Colonic mucosa (tissue), 4 donors: ENCODE measurements at regions not wholly inside any gene's neighbourhood (a gene's known extent, or its start where the extent isn't known, plus 50 kb on each side); places are given as distances from the start of the nearest gene placed in this dataset.

Experiments used
- DNase-seq: peaks from one replicate; pipeline ENCODE4 v3.0.0-alpha.2; 2020
- H3K27ac ChIP-seq: fragments of 200-600 bp; one replicate; pipeline ENCODE4 v1.8.0; 2021
- H3K27me3 ChIP-seq: fragments of 200-600 bp; one replicate; pipeline ENCODE4 v1.8.0; 2021
- H3K36me3 ChIP-seq: fragments of 200-600 bp; one replicate; pipeline ENCODE4 v1.8.0; 2021
- H3K4me1 ChIP-seq: fragments of 200-600 bp; one replicate; pipeline ENCODE4 v1.8.0; 2021; ENCODE audit warnings: mild to moderate bottlenecking
- H3K4me3 ChIP-seq: fragments of 200-600 bp; one replicate; pipeline ENCODE4 v1.8.0; 2021
- H3K9ac ChIP-seq, 2 donors: one replicate each; pipeline ENCODE4 v1.7.0; 2013; ENCODE audit warnings: control low read depth in 2 of 2, low read depth in 2 of 2, low read length in 2 of 2
- H3K9me3 ChIP-seq: fragments of 200-600 bp; one replicate; pipeline ENCODE4 v1.8.0; 2021
- CTCF ChIP-seq: fragments of 200-600 bp; IDR thresholded peaks from one replicate; pipeline ENCODE4 v1.8.0; 2022; ENCODE audit warnings: antibody characterized with exemption, mild to moderate bottlenecking
- intact Hi-C: fragments of 100-400 bp; cut with DNase I; formaldehyde crosslinking; loops from one replicate; pipeline ENCODE4 v1.14.1; 2022
- donor health status: healthy.
- donor health status: DM: no; HTN: no; CAD: no.
- donor health status: DM: no; HTN: no; CAD: no.

DNA sequence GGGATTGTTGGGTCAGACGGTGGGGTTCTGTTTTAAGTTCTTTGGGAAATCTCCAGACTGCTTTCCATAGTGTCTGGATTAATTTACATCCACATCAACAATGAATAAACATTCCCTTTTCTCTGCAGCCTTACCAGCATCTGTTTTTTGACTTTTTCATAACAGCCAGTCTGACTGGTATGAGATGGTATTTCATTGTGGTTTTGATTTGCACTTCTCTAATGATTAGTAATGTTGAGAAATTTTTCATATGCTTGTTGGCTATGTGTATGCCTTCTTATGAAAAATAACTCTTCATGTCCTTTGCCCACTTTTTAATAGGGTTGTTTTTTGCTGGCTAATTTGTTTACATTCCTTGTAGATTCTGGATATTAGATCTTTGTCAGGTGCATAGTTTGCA is 140.8 kb upstream of the CNTN1 start:
- H3K4me3 ChIP-seq, result no peak overlapping the region
- H3K27ac ChIP-seq, result no peak overlapping the region
- no peaks in the 10 kb centered on the region for H3K36me3 ChIP-seq
- DNase-seq, result no peak
- H3K27me3 ChIP-seq, result no peaks in the 10 kb centered on the region
- no peak for TF ChIP-seq CTCF
- H3K4me1 ChIP-seq, result no peaks in the 10 kb centered on the region
- intact Hi-C loops, result no loop called here
- no peaks in the 10 kb centered on the region for H3K9me3 ChIP-seq
- no peak overlapping the region for H3K9ac ChIP-seq

- Histone ChIP-seq H3K36me3 (no peaks in the 10 kb centered on the region), H3K9ac (no peak overlapping the region), H3K27me3 (no peaks in the 10 kb centered on the region), H3K4me1 (no peaks in the 10 kb centered on the region), H3K9me3 (no peaks in the 10 kb centered on the region), H3K27ac (no peak overlapping the region), H3K4me3 (no peak overlapping the region)
- no peak for TF ChIP-seq CTCF
- DNase-seq, result no peak
- intact Hi-C loops, result no loop called here
These were observed 139.4 kb upstream of the CNTN1 start for GRCh38 chr12:40552868-40553267.

DNA sequence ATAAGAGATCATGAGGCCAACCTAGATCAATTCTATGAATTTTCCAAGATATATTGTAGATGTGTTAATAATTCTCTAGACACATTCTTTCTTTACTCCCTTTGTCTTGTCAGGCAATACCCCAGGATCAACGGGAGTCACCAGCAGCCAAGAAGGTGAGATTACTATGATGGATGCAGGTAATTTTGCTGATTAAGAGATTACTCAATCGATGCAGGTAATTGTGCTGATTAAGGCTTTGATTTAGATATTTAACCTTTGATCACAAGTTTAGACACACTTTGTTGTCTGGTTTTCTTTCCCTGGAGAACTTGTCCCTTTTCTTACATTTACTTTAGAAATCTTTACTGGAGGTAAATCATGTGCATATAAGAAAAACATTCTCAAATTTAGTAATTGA is 134.3 kb upstream of the CNTN1 start:
- TF ChIP-seq CTCF, result no peak
- intact Hi-C loops, result no loop called here
- no peak overlapping the region for H3K4me3 ChIP-seq

GRCh38 chr12:40559865-40560264 is 132.4 kb upstream of the CNTN1 start:
- no peak for TF ChIP-seq CTCF
- no peaks in the 10 kb centered on the region for H3K27me3 ChIP-seq
- no peak overlapping the region for H3K4me3 ChIP-seq
- H3K9ac ChIP-seq, result no peak overlapping the region
- H3K9me3 ChIP-seq, result no peaks in the 10 kb centered on the region
- no peak overlapping the region for H3K27ac ChIP-seq
- H3K4me1 ChIP-seq, result no peaks in the 10 kb centered on the region
- intact Hi-C loops, result no loop called here
- DNase-seq, result no peak
- no peaks in the 10 kb centered on the region for H3K36me3 ChIP-seq

More for the DNA sequence above, 134.3 kb upstream of the CNTN1 start:
- Histone ChIP-seq H3K27ac (no peak overlapping the region), H3K27me3 (no peaks in the 10 kb centered on the region), H3K9me3 (no peaks in the 10 kb centered on the region), H3K36me3 (no peaks in the 10 kb centered on the region), H3K4me1 (no peaks in the 10 kb centered on the region), H3K9ac (no peak overlapping the region)
- no peak for DNase-seq

DNA sequence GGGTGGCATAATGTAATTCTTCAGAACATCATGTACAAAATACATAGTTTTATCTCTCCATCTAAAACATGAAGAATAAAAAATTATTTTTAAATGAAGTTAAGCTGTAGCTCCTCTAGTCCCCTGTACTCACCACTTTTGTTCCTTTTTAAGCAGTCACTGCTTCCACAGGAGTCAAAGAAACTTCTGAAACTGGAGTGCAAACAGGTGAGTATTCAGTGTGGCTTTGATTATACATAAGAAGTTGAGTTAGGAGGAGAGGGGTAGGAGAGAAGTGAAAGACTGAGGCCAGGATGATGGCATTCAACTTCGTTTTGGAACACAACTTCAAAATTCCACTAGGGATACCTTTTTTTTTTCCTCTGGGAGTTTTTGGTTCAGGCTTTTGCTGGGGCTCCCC is 131.4 kb upstream of the CNTN1 start:
- no peak overlapping the region for H3K9ac ChIP-seq
- TF ChIP-seq CTCF, result no peak
- H3K27me3 ChIP-seq, result no peaks in the 10 kb centered on the region
- H3K9me3 ChIP-seq, result no peaks in the 10 kb centered on the region
- no peaks in the 10 kb centered on the region for H3K36me3 ChIP-seq
- no peak for DNase-seq
- no peak overlapping the region for H3K4me3 ChIP-seq
- H3K4me1 ChIP-seq, result no peaks in the 10 kb centered on the region
- intact Hi-C loops, result no loop called here
- H3K27ac ChIP-seq, result no peak overlapping the region

DNA sequence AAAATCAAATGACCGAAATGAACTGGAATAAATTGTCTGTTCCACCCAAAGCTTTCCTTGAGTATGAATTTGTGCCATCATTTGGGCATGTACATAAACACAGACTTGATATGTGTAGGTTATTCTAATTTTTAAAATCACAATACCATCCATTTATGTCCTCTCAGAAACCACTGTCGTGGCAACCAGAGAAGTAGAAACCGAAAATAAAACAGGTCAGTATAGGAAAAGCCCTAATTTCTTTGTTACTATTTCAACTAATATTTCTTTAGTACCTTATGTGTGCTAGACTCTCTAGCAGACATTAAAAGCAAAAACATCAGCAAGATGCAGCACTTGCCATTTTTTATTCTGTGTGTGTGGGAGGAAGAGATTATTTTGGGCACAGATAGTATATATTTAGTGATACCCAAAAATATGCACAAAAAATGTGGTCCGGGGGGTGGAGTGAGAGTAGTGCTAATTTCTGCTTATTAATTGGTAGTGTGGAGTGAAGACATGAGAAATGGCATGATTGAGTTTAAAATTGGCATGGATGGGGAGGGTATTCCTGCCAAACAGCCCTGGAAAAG is 130.8 kb upstream of the CNTN1 start:
- no peaks in the 10 kb centered on the region for H3K9me3 ChIP-seq
- H3K4me1 ChIP-seq, result no peaks in the 10 kb centered on the region
- H3K9ac ChIP-seq, result no peak overlapping the region
- TF ChIP-seq CTCF, result no peak
- H3K27me3 ChIP-seq, result no peaks in the 10 kb centered on the region
- H3K36me3 ChIP-seq, result no peaks in the 10 kb centered on the region
- H3K4me3 ChIP-seq, result no peak overlapping the region
- no peak for DNase-seq
- intact Hi-C loops, result no loop called here
- no peak overlapping the region for H3K27ac ChIP-seq
